LNCAP (cell line): ENCODE measurements at regions not wholly inside any gene's neighbourhood (a gene's known extent, or its start where the extent isn't known, plus 50 kb on each side); places are given as distances from the start of the nearest gene placed in this dataset.

ENCODE experiments used
- CTCF ChIP-seq: fragments of 450-650 bp; IDR thresholded peaks from 2 replicates; pipeline ENCODE4 v1.5.1; 2017; ENCODE audit warnings: mild to moderate bottlenecking

GRCh38 chr1:5725855-5726585, 266.2 kb downstream of the NPHP4 start:
- TF ChIP-seq CTCF = no peak

- TF ChIP-seq CTCF = no peak
Measured at GRCh38 chr1:5725406-5725805, 266.8 kb downstream of the NPHP4 start.

- no peak for TF ChIP-seq CTCF
Measured at GRCh38 chr1:5724847-5725246, 267.4 kb downstream of the NPHP4 start.

GRCh38 chr1:5722635-5723164, 269.5 kb downstream of the NPHP4 start:
- no peak for TF ChIP-seq CTCF

GRCh38 chr1:5721634-5722215, 270.5 kb downstream of the NPHP4 start:
- no peak for TF ChIP-seq CTCF

GRCh38 chr1:5720936-5721335, 271.3 kb downstream of the NPHP4 start:
- no peak for TF ChIP-seq CTCF

- TF ChIP-seq CTCF = no peak
Measured at GRCh38 chr1:5720484-5720883, 271.7 kb downstream of the NPHP4 start.
